ENCODE measurements at regions not wholly inside any gene's neighbourhood (a gene's known extent, or its start where the extent isn't known, plus 50 kb on each side); places are given as distances from the start of the nearest gene placed in this dataset.

DNA sequence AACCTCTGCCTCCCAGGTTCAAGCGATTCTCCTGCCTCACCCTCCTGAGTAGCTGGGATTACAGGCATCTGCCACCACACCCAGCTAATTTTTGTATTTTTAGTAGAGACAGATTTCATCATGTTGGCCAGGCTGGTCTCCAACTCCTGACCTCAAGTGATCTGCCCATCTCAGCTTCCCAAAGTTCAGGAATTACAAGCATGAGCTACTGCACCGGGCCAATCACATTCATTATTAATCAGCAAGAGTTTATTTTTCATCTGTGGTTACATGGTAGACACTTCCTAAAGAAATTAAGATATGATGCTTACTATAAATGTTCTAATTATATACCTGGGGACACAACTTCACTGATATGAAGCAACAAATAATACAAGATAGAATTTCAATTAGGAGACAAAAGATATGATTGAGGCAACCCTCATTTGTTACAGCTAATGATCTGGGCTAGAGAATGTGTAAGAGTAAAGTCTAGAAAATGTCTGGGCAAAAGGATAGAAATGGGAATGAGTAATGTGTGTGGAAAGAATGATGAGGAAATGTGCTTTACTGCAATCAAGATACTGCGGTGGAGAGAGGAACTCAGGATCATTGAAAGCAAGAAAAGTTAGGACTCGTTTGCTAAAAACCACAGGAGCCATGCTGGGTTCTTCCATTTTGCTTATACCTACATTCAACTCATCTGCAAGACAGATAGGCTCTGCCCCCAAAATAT is 366.8 kb downstream of the ZIC1 start:
- TF ChIP-seq, protein P1, sequence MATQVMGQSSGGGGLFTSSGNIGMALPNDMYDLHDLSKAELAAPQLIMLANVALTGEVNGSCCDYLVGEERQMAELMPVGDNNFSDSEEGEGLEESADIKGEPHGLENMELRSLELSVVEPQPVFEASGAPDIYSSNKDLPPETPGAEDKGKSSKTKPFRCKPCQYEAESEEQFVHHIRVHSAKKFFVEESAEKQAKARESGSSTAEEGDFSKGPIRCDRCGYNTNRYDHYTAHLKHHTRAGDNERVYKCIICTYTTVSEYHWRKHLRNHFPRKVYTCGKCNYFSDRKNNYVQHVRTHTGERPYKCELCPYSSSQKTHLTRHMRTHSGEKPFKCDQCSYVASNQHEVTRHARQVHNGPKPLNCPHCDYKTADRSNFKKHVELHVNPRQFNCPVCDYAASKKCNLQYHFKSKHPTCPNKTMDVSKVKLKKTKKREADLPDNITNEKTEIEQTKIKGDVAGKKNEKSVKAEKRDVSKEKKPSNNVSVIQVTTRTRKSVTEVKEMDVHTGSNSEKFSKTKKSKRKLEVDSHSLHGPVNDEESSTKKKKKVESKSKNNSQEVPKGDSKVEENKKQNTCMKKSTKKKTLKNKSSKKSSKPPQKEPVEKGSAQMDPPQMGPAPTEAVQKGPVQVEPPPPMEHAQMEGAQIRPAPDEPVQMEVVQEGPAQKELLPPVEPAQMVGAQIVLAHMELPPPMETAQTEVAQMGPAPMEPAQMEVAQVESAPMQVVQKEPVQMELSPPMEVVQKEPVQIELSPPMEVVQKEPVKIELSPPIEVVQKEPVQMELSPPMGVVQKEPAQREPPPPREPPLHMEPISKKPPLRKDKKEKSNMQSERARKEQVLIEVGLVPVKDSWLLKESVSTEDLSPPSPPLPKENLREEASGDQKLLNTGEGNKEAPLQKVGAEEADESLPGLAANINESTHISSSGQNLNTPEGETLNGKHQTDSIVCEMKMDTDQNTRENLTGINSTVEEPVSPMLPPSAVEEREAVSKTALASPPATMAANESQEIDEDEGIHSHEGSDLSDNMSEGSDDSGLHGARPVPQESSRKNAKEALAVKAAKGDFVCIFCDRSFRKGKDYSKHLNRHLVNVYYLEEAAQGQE (IDR thresholded peaks at IDR 0.05; ENCODE audit: insufficient read depth in 1 of 2, low read depth in 2 of 2, low read length in 1 of 2): no peak
- TF ChIP-seq POLR2AphosphoS5 (IDR thresholded peaks at IDR 0.05; ENCODE audit: low read depth, low read length) (no peak), TCF7L2 (IDR thresholded peaks at IDR 0.05; ENCODE audit: low read depth, low read length) (no peak), SIN3A (IDR thresholded peaks at IDR 0.05; ENCODE audit: borderline replicate concordance, insufficient read depth, low read depth, low read length) (no peak)
- TF ChIP-seq, protein P2, sequence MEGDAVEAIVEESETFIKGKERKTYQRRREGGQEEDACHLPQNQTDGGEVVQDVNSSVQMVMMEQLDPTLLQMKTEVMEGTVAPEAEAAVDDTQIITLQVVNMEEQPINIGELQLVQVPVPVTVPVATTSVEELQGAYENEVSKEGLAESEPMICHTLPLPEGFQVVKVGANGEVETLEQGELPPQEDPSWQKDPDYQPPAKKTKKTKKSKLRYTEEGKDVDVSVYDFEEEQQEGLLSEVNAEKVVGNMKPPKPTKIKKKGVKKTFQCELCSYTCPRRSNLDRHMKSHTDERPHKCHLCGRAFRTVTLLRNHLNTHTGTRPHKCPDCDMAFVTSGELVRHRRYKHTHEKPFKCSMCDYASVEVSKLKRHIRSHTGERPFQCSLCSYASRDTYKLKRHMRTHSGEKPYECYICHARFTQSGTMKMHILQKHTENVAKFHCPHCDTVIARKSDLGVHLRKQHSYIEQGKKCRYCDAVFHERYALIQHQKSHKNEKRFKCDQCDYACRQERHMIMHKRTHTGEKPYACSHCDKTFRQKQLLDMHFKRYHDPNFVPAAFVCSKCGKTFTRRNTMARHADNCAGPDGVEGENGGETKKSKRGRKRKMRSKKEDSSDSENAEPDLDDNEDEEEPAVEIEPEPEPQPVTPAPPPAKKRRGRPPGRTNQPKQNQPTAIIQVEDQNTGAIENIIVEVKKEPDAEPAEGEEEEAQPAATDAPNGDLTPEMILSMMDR (IDR thresholded peaks at IDR 0.05): no peak
- intact Hi-C loops (cut with micrococcal nuclease; ENCODE audit: unreplicated experiment) (no loop called here), in situ Hi-C loops (cut with HindIII; ENCODE audit: low pct_unique_long_range_greater_than_20kb, low sequenced_read_pairs) (no loop called here)
- BruUV-seq (replicated peaks): no TSS peak
- ATAC-seq (no peak), DNase-seq (ENCODE audit: low read depth, low spot score) (no peak)
- ChIA-PET POLR2A (no interaction called here), CTCF (no interaction called here)
- Histone ChIP-seq H3K9me3 (ENCODE audit: control insufficient read depth, insufficient read depth, low read depth, low read length) (no peaks in the 10 kb centered on the region), H3K27ac (ENCODE audit: low read length) (no peak overlapping the region), H3K4me1 (ENCODE audit: control insufficient read depth, insufficient read depth, low read length) (no peaks in the 10 kb centered on the region), H3K36me3 (ENCODE audit: control insufficient read depth, insufficient read depth, low read length) (no peaks in the 10 kb centered on the region), H3K4me3 (ENCODE audit: low read depth in 2 of 2, low read length in 2 of 2) (no peak overlapping the region), H3K27me3 (ENCODE audit: control insufficient read depth, insufficient read depth, low read length) (no peaks in the 10 kb centered on the region)

DNA sequence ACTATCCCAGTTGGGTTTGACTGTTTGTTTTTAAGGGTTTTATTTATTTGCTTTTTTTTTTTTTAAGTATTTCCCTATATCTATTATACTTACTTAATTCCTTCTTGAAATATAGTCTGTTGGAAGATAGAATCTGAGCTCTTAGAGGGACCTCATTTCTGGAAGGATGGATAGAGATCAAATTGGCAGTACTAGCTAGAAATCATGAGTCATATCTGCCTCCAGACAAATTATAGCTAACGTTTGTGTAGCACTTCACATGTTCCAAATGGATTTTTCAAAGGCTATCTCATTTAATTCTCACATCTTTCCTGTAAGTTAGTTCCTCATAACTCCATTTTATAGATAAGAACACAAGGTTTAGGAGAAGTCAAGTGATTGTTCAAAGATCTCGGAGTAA is 384.7 kb downstream of the ZIC1 start:
- no TSS peak for BruUV-seq (replicated peaks)
- intact Hi-C loops (cut with micrococcal nuclease; ENCODE audit: unreplicated experiment): no loop called here
- no peak for ATAC-seq

More for the DNA sequence above, 384.7 kb downstream of the ZIC1 start:
- Histone ChIP-seq H3K4me3 (ENCODE audit: low read depth in 2 of 2, low read length in 2 of 2) (no peak overlapping the region), H3K27me3 (ENCODE audit: control insufficient read depth, insufficient read depth, low read length) (no peaks in the 10 kb centered on the region), H3K4me1 (ENCODE audit: control insufficient read depth, insufficient read depth, low read length) (no peaks in the 10 kb centered on the region), H3K27ac (ENCODE audit: low read length) (no peak overlapping the region), H3K9me3 (ENCODE audit: control insufficient read depth, insufficient read depth, low read depth, low read length) (no peaks in the 10 kb centered on the region), H3K36me3 (ENCODE audit: control insufficient read depth, insufficient read depth, low read length) (no peaks in the 10 kb centered on the region)
- POLR2A ChIA-PET: no interaction called here
- in situ Hi-C loops (cut with HindIII; ENCODE audit: low pct_unique_long_range_greater_than_20kb, low sequenced_read_pairs): no loop called here
- no peak for DNase-seq (ENCODE audit: low read depth, low spot score)
- no peak for TF ChIP-seq TCF7L2 (IDR thresholded peaks at IDR 0.05; ENCODE audit: low read depth, low read length)
- TF ChIP-seq, protein P2 (IDR thresholded peaks at IDR 0.05): no peak
- no peak for TF ChIP-seq SIN3A (IDR thresholded peaks at IDR 0.05; ENCODE audit: borderline replicate concordance, insufficient read depth, low read depth, low read length)
- TF ChIP-seq POLR2AphosphoS5 (IDR thresholded peaks at IDR 0.05; ENCODE audit: low read depth, low read length): no peak
- TF ChIP-seq, protein P1 (IDR thresholded peaks at IDR 0.05; ENCODE audit: insufficient read depth in 1 of 2, low read depth in 2 of 2, low read length in 1 of 2): no peak
- CTCF ChIA-PET: no interaction called here

Measured in Panc1 (cell line).